Central memory CD8-positive, alpha-beta T cell (primary cell): ENCODE measurements at regions not wholly inside any gene's neighbourhood (a gene's known extent, or its start where the extent isn't known, plus 50 kb on each side); places are given as distances from the start of the nearest gene placed in this dataset.
"Not testable (repeated sequence)": the region's sequence is repeated elsewhere in the genome, so short reads cannot be mapped to it uniquely, and the experiment has no call there.

Experiments used
- ATAC-seq: fragments of 150-1000 bp; cut with Tn5 transposase; replicated peaks from 2 replicates; pipeline ENCODE4 v1.10.0; 2022; ENCODE audit warnings: mild to moderate bottlenecking, moderate FRiP score, moderate number of reproducible peaks; ENCODE audit not compliant: poor library complexity, severe bottlenecking; ENCODE audit errors: extremely low read depth
- DNase-seq, 2 donors: peaks; one replicate each; pipeline ENCODE4 v3.0.0; 2021; ENCODE audit warnings: low spot score in 2 of 2
- H3K27ac Mint-ChIP-seq: one replicate; pipeline ENCODE4 v1.8.0; 2022; ENCODE audit warnings: low read depth, mild to moderate bottlenecking, moderate library complexity, mixed read lengths
- H3K27me3 Mint-ChIP-seq: one replicate; pipeline ENCODE4 v1.8.0; 2022; ENCODE audit warnings: mixed read lengths
- H3K36me3 Mint-ChIP-seq: one replicate; pipeline ENCODE4 v1.8.0; 2022; ENCODE audit warnings: mild to moderate bottlenecking, moderate library complexity, mixed read lengths; ENCODE audit not compliant: insufficient read depth
- H3K4me1 Mint-ChIP-seq: one replicate; pipeline ENCODE4 v1.8.0; 2022; ENCODE audit warnings: mixed read lengths
- H3K4me3 Mint-ChIP-seq: one replicate; pipeline ENCODE4 v1.8.0; 2022; ENCODE audit warnings: mild to moderate bottlenecking, moderate library complexity, mixed read lengths
- H3K9me3 Mint-ChIP-seq: one replicate; pipeline ENCODE4 v1.8.0; 2022; ENCODE audit warnings: mixed read lengths

- H3K36me3 Mint-ChIP-seq = no peaks in the 10 kb centered on the region
- H3K27me3 Mint-ChIP-seq = no peaks in the 10 kb centered on the region
- ATAC-seq = no peak
- no peaks in the 10 kb centered on the region for H3K4me1 Mint-ChIP-seq
- H3K4me3 Mint-ChIP-seq = no peak overlapping the region
- DNase-seq = no peak
- H3K27ac Mint-ChIP-seq = no peak overlapping the region
- no peaks in the 10 kb centered on the region for H3K9me3 Mint-ChIP-seq
Measured at GRCh38 chr13:84705982-84706710, 823.9 kb upstream of the SLITRK1 start.

GRCh38 chr13:84702174-84702573, 819.9 kb upstream of the SLITRK1 start:
- H3K27ac Mint-ChIP-seq = no peak overlapping the region
- H3K4me3 Mint-ChIP-seq = no peak overlapping the region
- DNase-seq (no peak), ATAC-seq (no peak)
- H3K36me3 Mint-ChIP-seq = no peaks in the 10 kb centered on the region
- H3K4me1 Mint-ChIP-seq = no peaks in the 10 kb centered on the region
- no peaks in the 10 kb centered on the region for H3K9me3 Mint-ChIP-seq
- no peaks in the 10 kb centered on the region for H3K27me3 Mint-ChIP-seq

GRCh38 chr13:84697591-84697990, 815.3 kb upstream of the SLITRK1 start:
- not testable (repeated sequence) for H3K27me3 Mint-ChIP-seq, H3K36me3 Mint-ChIP-seq, H3K4me1 Mint-ChIP-seq, DNase-seq, H3K4me3 Mint-ChIP-seq, H3K27ac Mint-ChIP-seq, ATAC-seq
- peaks cover 17% of the 10 kb centered on the region for H3K9me3 Mint-ChIP-seq

- DNase-seq (no peak), ATAC-seq (no peak)
- H3K4me1 Mint-ChIP-seq = no peaks in the 10 kb centered on the region
- no peak overlapping the region for H3K27ac Mint-ChIP-seq
- no peaks in the 10 kb centered on the region for H3K27me3 Mint-ChIP-seq
- peaks cover 8% of the 10 kb centered on the region for H3K9me3 Mint-ChIP-seq
- H3K36me3 Mint-ChIP-seq = no peaks in the 10 kb centered on the region
- H3K4me3 Mint-ChIP-seq = no peak overlapping the region
Measured at GRCh38 chr13:84686973-84687372, 804.7 kb upstream of the SLITRK1 start.

GRCh38 chr13:84686458-84686857, 804.2 kb upstream of the SLITRK1 start:
- H3K27me3 Mint-ChIP-seq = no peaks in the 10 kb centered on the region
- no peak overlapping the region for H3K27ac Mint-ChIP-seq
- H3K36me3 Mint-ChIP-seq = no peaks in the 10 kb centered on the region
- H3K4me3 Mint-ChIP-seq = no peak overlapping the region
- no peak for ATAC-seq
- no peaks in the 10 kb centered on the region for H3K4me1 Mint-ChIP-seq
- H3K9me3 Mint-ChIP-seq = peaks cover 8% of the 10 kb centered on the region
- DNase-seq = no peak

- Mint-ChIP-seq H3K36me3 (no peaks in the 10 kb centered on the region), H3K27me3 (no peaks in the 10 kb centered on the region), H3K4me3 (no peak overlapping the region), H3K27ac (no peak overlapping the region), H3K9me3 (peaks cover 17% of the 10 kb centered on the region), H3K4me1 (no peaks in the 10 kb centered on the region)
- ATAC-seq = no peak
- DNase-seq = no peak
Measured at GRCh38 chr13:84684804-84685203, 802.5 kb upstream of the SLITRK1 start.

GRCh38 chr13:84684048-84684662, 801.9 kb upstream of the SLITRK1 start:
- no peak for DNase-seq
- H3K27me3 Mint-ChIP-seq = no peaks in the 10 kb centered on the region
- peaks cover 17% of the 10 kb centered on the region for H3K9me3 Mint-ChIP-seq
- ATAC-seq = no peak
- H3K4me3 Mint-ChIP-seq = no peak overlapping the region
- H3K4me1 Mint-ChIP-seq = no peaks in the 10 kb centered on the region
- no peaks in the 10 kb centered on the region for H3K36me3 Mint-ChIP-seq
- H3K27ac Mint-ChIP-seq = no peak overlapping the region

GRCh38 chr13:84683448-84683847, 801.2 kb upstream of the SLITRK1 start:
- no peak overlapping the region for H3K27ac Mint-ChIP-seq
- no peak for DNase-seq
- H3K27me3 Mint-ChIP-seq = no peaks in the 10 kb centered on the region
- H3K36me3 Mint-ChIP-seq = no peaks in the 10 kb centered on the region
- H3K4me3 Mint-ChIP-seq = no peak overlapping the region
- ATAC-seq = no peak
- no peaks in the 10 kb centered on the region for H3K4me1 Mint-ChIP-seq
- peaks cover 17% of the 10 kb centered on the region for H3K9me3 Mint-ChIP-seq

- H3K9me3 Mint-ChIP-seq = peaks cover 14% of the 10 kb centered on the region
- ATAC-seq (no peak), DNase-seq (no peak)
- no peaks in the 10 kb centered on the region for H3K4me1 Mint-ChIP-seq
- no peaks in the 10 kb centered on the region for H3K27me3 Mint-ChIP-seq
- H3K36me3 Mint-ChIP-seq = no peaks in the 10 kb centered on the region
- H3K4me3 Mint-ChIP-seq = no peak overlapping the region
- no peak overlapping the region for H3K27ac Mint-ChIP-seq
Measured at GRCh38 chr13:84677836-84678235, 795.6 kb upstream of the SLITRK1 start.

GRCh38 chr13:84672616-84673015, 790.3 kb upstream of the SLITRK1 start:
- DNase-seq = no peak
- no peaks in the 10 kb centered on the region for H3K4me1 Mint-ChIP-seq
- H3K27ac Mint-ChIP-seq = no peak overlapping the region
- no peak overlapping the region for H3K4me3 Mint-ChIP-seq
- H3K36me3 Mint-ChIP-seq = no peaks in the 10 kb centered on the region
- no peaks in the 10 kb centered on the region for H3K27me3 Mint-ChIP-seq
- no peak for ATAC-seq
- H3K9me3 Mint-ChIP-seq = peaks cover 5% of the 10 kb centered on the region

- DNase-seq = no peak
- no peaks in the 10 kb centered on the region for H3K36me3 Mint-ChIP-seq
- H3K4me1 Mint-ChIP-seq = no peaks in the 10 kb centered on the region
- H3K4me3 Mint-ChIP-seq = no peak overlapping the region
- no peak overlapping the region for H3K27ac Mint-ChIP-seq
- H3K9me3 Mint-ChIP-seq = peaks cover 5% of the 10 kb centered on the region
- H3K27me3 Mint-ChIP-seq = no peaks in the 10 kb centered on the region
- no peak for ATAC-seq
Measured at GRCh38 chr13:84670245-84670644, 788.0 kb upstream of the SLITRK1 start.

GRCh38 chr13:84668637-84669036, 786.4 kb upstream of the SLITRK1 start:
- H3K9me3 Mint-ChIP-seq = peaks cover 11% of the 10 kb centered on the region
- DNase-seq (no peak), ATAC-seq (no peak)
- no peaks in the 10 kb centered on the region for H3K27me3 Mint-ChIP-seq
- no peaks in the 10 kb centered on the region for H3K36me3 Mint-ChIP-seq
- no peak overlapping the region for H3K4me3 Mint-ChIP-seq
- H3K27ac Mint-ChIP-seq = no peak overlapping the region
- no peaks in the 10 kb centered on the region for H3K4me1 Mint-ChIP-seq

GRCh38 chr13:84662491-84662890, 780.2 kb upstream of the SLITRK1 start:
- DNase-seq (no peak), ATAC-seq (no peak)
- Mint-ChIP-seq H3K9me3 (peaks cover 17% of the 10 kb centered on the region), H3K27me3 (no peaks in the 10 kb centered on the region), H3K4me1 (no peaks in the 10 kb centered on the region), H3K27ac (no peak overlapping the region), H3K4me3 (no peak overlapping the region), H3K36me3 (no peaks in the 10 kb centered on the region)
